ENCODE measurements at regions not wholly inside any gene's neighbourhood (a gene's known extent, or its start where the extent isn't known, plus 50 kb on each side); places are given as distances from the start of the nearest gene placed in this dataset.

GRCh38 chr1:220398238-220398637, 126.0 kb upstream of the RAB3GAP2 start:
- H3K27ac ChIP-seq (ENCODE audit: low read depth, low read length) = no peak overlapping the region
- CTCF ChIA-PET (ENCODE audit: partially characterized antibody) = no interaction called here
- H3K4me1 ChIP-seq (replicated peaks in 1 of 4; ENCODE audit: control insufficient read depth in 3 of 4, insufficient read depth in 4 of 4, low read length in 3 of 4) = no peaks in the 10 kb centered on the region
- no peak overlapping the region for H3K4ac ChIP-seq (replicated peaks; ENCODE audit: insufficient read length, low read depth, low read length)
- no peak overlapping the region for H3K9ac ChIP-seq (replicated peaks in 1 of 4; ENCODE audit: extremely low read depth in 1 of 4, low read depth in 3 of 4, low read length in 3 of 4)
- no peak overlapping the region for H2BK5ac ChIP-seq (ENCODE audit: low read depth, low read length)
- H4K20me1 ChIP-seq (replicated peaks in 1 of 2; ENCODE audit: control insufficient read depth in 1 of 2, insufficient read depth in 2 of 2, low read length in 2 of 2) = no peaks in the 10 kb centered on the region
- no peak overlapping the region for H3K23ac ChIP-seq (ENCODE audit: insufficient read length)
- H4K5ac ChIP-seq (ENCODE audit: insufficient read length, low read depth, low read length) = no peak overlapping the region
- no peak overlapping the region for H2BK120ac ChIP-seq (replicated peaks; ENCODE audit: low read depth, low read length)
- no peak for FAIRE-seq
- H3K18ac ChIP-seq (ENCODE audit: extremely low read depth, low read length) = no peak overlapping the region
- no peak overlapping the region for H3K4me3 ChIP-seq (ENCODE audit: extremely low read depth in 1 of 4, insufficient read depth in 2 of 4, low read depth in 3 of 4, low read length in 4 of 4)
- H4K91ac ChIP-seq (replicated peaks; ENCODE audit: insufficient read length, low read length) = no peak overlapping the region
- H3K36me3 ChIP-seq (ENCODE audit: control insufficient read depth in 2 of 4, insufficient read depth in 4 of 4, low read length in 3 of 4) = no peaks in the 10 kb centered on the region
- no peaks in the 10 kb centered on the region for H3K27me3 ChIP-seq (replicated peaks in 1 of 4; ENCODE audit: control insufficient read depth in 3 of 4, extremely low read depth in 1 of 4, insufficient read depth in 3 of 4, low read length in 3 of 4)
- no peaks in the 10 kb centered on the region for H3K79me2 ChIP-seq (ENCODE audit: control insufficient read depth in 1 of 2, insufficient read depth in 2 of 2, low read length in 2 of 2)
- no peaks in the 10 kb centered on the region for H3K23me2 ChIP-seq (ENCODE audit: low read depth, low read length)
- H4K8ac ChIP-seq (ENCODE audit: extremely low read depth, insufficient read depth, low read length) = no peak overlapping the region
- H3K56ac ChIP-seq (replicated peaks; ENCODE audit: insufficient read length, low read depth, low read length) = no peak overlapping the region
- no peak overlapping the region for H2BK20ac ChIP-seq (ENCODE audit: low read length)
- H2BK12ac ChIP-seq (ENCODE audit: low read depth, low read length) = no peak overlapping the region
- no peak overlapping the region for H3K4me2 ChIP-seq (ENCODE audit: insufficient read depth in 1 of 2, low read depth in 2 of 2, low read length in 2 of 2)
- no peaks in the 10 kb centered on the region for H3K79me1 ChIP-seq (ENCODE audit: low read depth, low read length)
- DNase-seq (ENCODE audit: low read depth in 1 of 2, low spot score in 2 of 2) = no peak
- no peak overlapping the region for H2AFZ ChIP-seq (ENCODE audit: low read length)
- H3K14ac ChIP-seq (ENCODE audit: insufficient read length) = no peak overlapping the region
- WGBS, 2 experiments (ENCODE audit: extremely low coverage in 1 of 2, insufficient coverage in 1 of 2, insufficient read length in 1 of 2, insufficient replicate concordance in 2 of 2, low coverage in 1 of 2, low lambda C conversion rate in 2 of 2, missing lambda C conversion rate in 1 of 2) = 88% methylated on average over 2 of the region's 2 CpGs; no CpG with 5 or more reads in 1 of the 2 experiments
- POLR2A ChIA-PET (ENCODE audit: partially characterized antibody) = no interaction called here
- no peak for TF ChIP-seq HDAC2 (IDR thresholded peaks at IDR 0.05; ENCODE audit: borderline replicate concordance in 1 of 2, low read depth in 2 of 2, low read length in 2 of 2)
- no peak for TF ChIP-seq HDAC6 (IDR thresholded peaks at IDR 0.05; ENCODE audit: low read depth, low read length)
- no peak for TF ChIP-seq CBX5 (IDR thresholded peaks at IDR 0.05; ENCODE audit: low read depth, low read length)
- no peak for TF ChIP-seq RNF2 (IDR thresholded peaks at IDR 0.05; ENCODE audit: borderline replicate concordance, low read depth, low read length, missing control alignments, poor library complexity, severe bottlenecking)
- no peak overlapping the region for H2BK15ac ChIP-seq (ENCODE audit: low read length)
- H2AK5ac ChIP-seq (ENCODE audit: low read depth, low read length) = no peak overlapping the region
- H3K9me3 ChIP-seq (ENCODE audit: insufficient read depth in 2 of 2, low read depth in 1 of 2, low read length in 1 of 2) = no peaks in the 10 kb centered on the region

Measured in H1 (cell line).